ENCODE measurements at regions not wholly inside any gene's neighbourhood (a gene's known extent, or its start where the extent isn't known, plus 50 kb on each side); places are given as distances from the start of the nearest gene placed in this dataset.

DNA sequence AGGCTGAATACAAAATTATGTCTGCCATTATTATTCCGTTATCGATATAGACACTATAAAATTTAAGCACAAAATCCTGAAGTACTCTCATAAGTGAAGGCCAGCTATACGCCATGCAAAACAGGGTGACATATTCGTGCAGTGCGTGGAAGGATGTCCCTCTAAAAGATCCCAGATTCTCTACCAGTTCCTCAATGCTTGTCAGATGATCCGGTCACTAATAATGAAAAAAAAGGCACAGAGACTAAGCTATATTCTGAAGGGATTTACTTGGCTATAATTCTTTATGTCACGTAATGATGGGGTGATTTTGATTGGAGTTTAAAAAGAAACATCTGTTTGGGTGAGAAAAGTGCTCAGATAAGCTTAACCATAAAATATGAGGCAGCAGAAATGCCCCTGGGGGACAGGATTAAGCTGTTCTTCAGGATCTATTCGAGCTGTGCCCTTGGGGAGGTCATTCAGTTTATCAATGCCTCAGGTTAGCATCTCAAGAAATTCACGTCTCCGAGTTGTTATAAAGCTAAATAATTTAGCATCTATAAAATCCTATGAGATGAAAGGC is 229.7 kb upstream of the PITRM1 start:
- TF ChIP-seq POLR2AphosphoS5 (IDR thresholded peaks at IDR 0.05; ENCODE audit: low read depth, low read length) (no peak), FOXP2 (optimal IDR thresholded peaks at IDR 0.05; ENCODE audit: borderline replicate concordance, extremely low read depth, extremely low read length, insufficient read depth) (no peak), SIN3A (IDR thresholded peaks at IDR 0.05; ENCODE audit: borderline replicate concordance, insufficient read depth, low read length) (no peak), TAF1 (IDR thresholded peaks at IDR 0.05; ENCODE audit: borderline replicate concordance, insufficient read depth, low read length) (no peak)
- TF ChIP-seq, protein P1, sequence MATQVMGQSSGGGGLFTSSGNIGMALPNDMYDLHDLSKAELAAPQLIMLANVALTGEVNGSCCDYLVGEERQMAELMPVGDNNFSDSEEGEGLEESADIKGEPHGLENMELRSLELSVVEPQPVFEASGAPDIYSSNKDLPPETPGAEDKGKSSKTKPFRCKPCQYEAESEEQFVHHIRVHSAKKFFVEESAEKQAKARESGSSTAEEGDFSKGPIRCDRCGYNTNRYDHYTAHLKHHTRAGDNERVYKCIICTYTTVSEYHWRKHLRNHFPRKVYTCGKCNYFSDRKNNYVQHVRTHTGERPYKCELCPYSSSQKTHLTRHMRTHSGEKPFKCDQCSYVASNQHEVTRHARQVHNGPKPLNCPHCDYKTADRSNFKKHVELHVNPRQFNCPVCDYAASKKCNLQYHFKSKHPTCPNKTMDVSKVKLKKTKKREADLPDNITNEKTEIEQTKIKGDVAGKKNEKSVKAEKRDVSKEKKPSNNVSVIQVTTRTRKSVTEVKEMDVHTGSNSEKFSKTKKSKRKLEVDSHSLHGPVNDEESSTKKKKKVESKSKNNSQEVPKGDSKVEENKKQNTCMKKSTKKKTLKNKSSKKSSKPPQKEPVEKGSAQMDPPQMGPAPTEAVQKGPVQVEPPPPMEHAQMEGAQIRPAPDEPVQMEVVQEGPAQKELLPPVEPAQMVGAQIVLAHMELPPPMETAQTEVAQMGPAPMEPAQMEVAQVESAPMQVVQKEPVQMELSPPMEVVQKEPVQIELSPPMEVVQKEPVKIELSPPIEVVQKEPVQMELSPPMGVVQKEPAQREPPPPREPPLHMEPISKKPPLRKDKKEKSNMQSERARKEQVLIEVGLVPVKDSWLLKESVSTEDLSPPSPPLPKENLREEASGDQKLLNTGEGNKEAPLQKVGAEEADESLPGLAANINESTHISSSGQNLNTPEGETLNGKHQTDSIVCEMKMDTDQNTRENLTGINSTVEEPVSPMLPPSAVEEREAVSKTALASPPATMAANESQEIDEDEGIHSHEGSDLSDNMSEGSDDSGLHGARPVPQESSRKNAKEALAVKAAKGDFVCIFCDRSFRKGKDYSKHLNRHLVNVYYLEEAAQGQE (IDR thresholded peaks at IDR 0.05; ENCODE audit: insufficient read depth in 1 of 2, low read depth in 2 of 2, low read length in 2 of 2) = no peak

DNA sequence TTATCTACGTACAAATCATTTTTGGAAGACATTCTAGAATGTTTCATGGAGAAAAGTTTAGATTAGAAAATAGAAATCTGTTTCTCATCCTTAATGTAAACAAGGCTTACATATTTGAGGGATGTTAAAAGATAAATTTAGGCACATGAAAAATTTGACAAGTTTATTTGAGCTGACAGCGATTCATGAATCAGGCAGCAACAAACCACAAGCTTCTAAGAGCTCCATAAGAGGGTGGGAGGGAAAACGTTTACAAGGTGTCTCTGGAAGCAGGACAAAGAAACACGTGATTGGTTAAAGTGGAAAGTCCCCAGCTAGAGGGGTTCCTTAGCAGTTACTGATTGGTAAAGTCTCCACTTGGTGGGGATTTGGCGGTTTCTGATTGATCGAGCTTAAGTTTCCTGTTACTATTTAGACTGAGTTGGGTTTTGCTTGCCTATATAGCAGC is 228.9 kb upstream of the PITRM1 start:
- TF ChIP-seq FOXP2 (optimal IDR thresholded peaks at IDR 0.05; ENCODE audit: borderline replicate concordance, extremely low read depth, extremely low read length, insufficient read depth) = no peak
- no peak for TF ChIP-seq SIN3A (IDR thresholded peaks at IDR 0.05; ENCODE audit: borderline replicate concordance, insufficient read depth, low read length)
- TF ChIP-seq POLR2AphosphoS5 (IDR thresholded peaks at IDR 0.05; ENCODE audit: low read depth, low read length) = no peak
- TF ChIP-seq, protein P1 (IDR thresholded peaks at IDR 0.05; ENCODE audit: insufficient read depth in 1 of 2, low read depth in 2 of 2, low read length in 2 of 2) = no peak
- TF ChIP-seq TAF1 (IDR thresholded peaks at IDR 0.05; ENCODE audit: borderline replicate concordance, insufficient read depth, low read length) = no peak

DNA sequence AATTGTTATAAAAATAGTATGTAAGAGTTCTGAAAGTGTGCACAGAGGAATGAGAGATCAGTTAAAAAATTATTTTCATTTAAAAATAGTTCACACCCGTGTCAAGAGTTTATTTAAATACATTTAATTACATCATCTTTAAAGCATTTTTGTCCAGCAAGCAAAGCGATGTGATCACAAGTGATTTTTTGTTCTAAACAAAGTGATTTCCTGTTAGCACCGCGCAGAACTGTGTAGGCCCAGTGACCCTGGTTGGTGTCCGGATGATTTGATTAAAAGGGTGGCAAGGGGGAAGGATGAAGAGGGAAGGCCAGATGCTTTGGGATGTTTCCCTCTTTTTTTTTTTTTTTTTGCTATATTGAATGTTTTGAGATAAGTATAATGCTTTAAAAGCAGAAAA is 227.8 kb upstream of the PITRM1 start:
- TF ChIP-seq POLR2AphosphoS5 (IDR thresholded peaks at IDR 0.05; ENCODE audit: low read depth, low read length) (no peak), TAF1 (IDR thresholded peaks at IDR 0.05; ENCODE audit: borderline replicate concordance, insufficient read depth, low read length) (no peak), FOXP2 (optimal IDR thresholded peaks at IDR 0.05; ENCODE audit: borderline replicate concordance, extremely low read depth, extremely low read length, insufficient read depth) (no peak), SIN3A (IDR thresholded peaks at IDR 0.05; ENCODE audit: borderline replicate concordance, insufficient read depth, low read length) (no peak)
- TF ChIP-seq, protein P1 (IDR thresholded peaks at IDR 0.05; ENCODE audit: insufficient read depth in 1 of 2, low read depth in 2 of 2, low read length in 2 of 2) = no peak

DNA sequence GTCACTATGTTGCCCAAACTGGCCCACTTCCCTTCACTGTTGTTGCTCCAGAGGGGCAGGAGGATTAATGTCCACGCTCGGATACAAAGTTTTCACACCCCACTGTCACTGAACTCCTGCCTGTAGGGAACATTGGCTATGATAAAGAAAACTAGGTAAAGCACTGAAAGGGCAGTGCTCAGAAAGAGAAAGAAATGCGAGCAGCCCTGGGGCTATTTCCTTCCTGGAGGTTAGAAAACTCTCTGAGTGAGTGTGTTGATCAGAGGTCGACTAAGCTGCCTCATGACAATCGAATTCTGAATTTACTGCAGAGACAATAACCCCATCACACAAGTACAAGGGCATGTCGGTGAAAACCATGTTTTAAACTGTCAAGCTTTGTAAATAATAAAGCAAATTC is 227.2 kb upstream of the PITRM1 start:
- TF ChIP-seq, protein P1 (IDR thresholded peaks at IDR 0.05; ENCODE audit: insufficient read depth in 1 of 2, low read depth in 2 of 2, low read length in 2 of 2) = no peak
- TF ChIP-seq FOXP2 (optimal IDR thresholded peaks at IDR 0.05; ENCODE audit: borderline replicate concordance, extremely low read depth, extremely low read length, insufficient read depth) (peak; percentile 8), TAF1 (IDR thresholded peaks at IDR 0.05; ENCODE audit: borderline replicate concordance, insufficient read depth, low read length) (no peak), POLR2AphosphoS5 (IDR thresholded peaks at IDR 0.05; ENCODE audit: low read depth, low read length) (no peak)
